ENCODE measurements at regions not wholly inside any gene's neighbourhood (a gene's known extent, or its start where the extent isn't known, plus 50 kb on each side); places are given as distances from the start of the nearest gene placed in this dataset.

GRCh38 chr18:30016179-30016578 lies 1026.4 kb downstream of the DSC3 start:
- TF ChIP-seq, protein P1, sequence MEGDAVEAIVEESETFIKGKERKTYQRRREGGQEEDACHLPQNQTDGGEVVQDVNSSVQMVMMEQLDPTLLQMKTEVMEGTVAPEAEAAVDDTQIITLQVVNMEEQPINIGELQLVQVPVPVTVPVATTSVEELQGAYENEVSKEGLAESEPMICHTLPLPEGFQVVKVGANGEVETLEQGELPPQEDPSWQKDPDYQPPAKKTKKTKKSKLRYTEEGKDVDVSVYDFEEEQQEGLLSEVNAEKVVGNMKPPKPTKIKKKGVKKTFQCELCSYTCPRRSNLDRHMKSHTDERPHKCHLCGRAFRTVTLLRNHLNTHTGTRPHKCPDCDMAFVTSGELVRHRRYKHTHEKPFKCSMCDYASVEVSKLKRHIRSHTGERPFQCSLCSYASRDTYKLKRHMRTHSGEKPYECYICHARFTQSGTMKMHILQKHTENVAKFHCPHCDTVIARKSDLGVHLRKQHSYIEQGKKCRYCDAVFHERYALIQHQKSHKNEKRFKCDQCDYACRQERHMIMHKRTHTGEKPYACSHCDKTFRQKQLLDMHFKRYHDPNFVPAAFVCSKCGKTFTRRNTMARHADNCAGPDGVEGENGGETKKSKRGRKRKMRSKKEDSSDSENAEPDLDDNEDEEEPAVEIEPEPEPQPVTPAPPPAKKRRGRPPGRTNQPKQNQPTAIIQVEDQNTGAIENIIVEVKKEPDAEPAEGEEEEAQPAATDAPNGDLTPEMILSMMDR (IDR thresholded peaks at IDR 0.05; ENCODE audit: low read depth, low read length, poor library complexity, severe bottlenecking) = no peak
- TF ChIP-seq EZH2phosphoT487 (IDR thresholded peaks at IDR 0.05; ENCODE audit: borderline replicate concordance, low read length) = no peak

Data from DOHH2 (cell line).